CD14-positive monocyte (primary cell): ENCODE measurements at regions not wholly inside any gene's neighbourhood (a gene's known extent, or its start where the extent isn't known, plus 50 kb on each side); places are given as distances from the start of the nearest gene placed in this dataset.

ENCODE experiments used
- DNase-seq, 3 donors: peaks; one replicate each; pipeline ENCODE4 v3.0.0-alpha.2; 2011 to 2022
- H2AFZ ChIP-seq: 2 replicates; pipeline ENCODE4 v1.6.0; 2012; ENCODE audit warnings: mild to moderate bottlenecking, low read depth, low read length, inconsistent platforms; ENCODE audit not compliant: insufficient read depth, poor library complexity, severe bottlenecking
- H3K27ac ChIP-seq, 2 donors: 1 replicate in 1 of 2; 2 replicates in 1 of 2; pipeline ENCODE4 v1.5.1; 2012 to 2013; ENCODE audit warnings: low read length in 2 of 2, control low read depth in 1 of 2, inconsistent platforms in 1 of 2, low read depth in 1 of 2, mild to moderate bottlenecking in 1 of 2
- H3K27me3 ChIP-seq, 2 donors: one replicate each; pipeline versions ENCODE4 v1.6.0 to v1.6.1; 2011 to 2013; ENCODE audit warnings: low read length in 2 of 2; ENCODE audit not compliant: control insufficient read depth in 2 of 2, insufficient read depth in 2 of 2
- H3K36me3 ChIP-seq, 2 donors: replicated peaks in 1 of 2; 1 replicate in 1 of 2; 2 replicates in 1 of 2; pipeline versions ENCODE4 v1.5.1 to v1.6.1; 2012 to 2013; ENCODE audit warnings: low read length in 2 of 2, control low read depth in 1 of 2, inconsistent platforms in 1 of 2, mild to moderate bottlenecking in 1 of 2; ENCODE audit not compliant: insufficient read depth in 2 of 2, control insufficient read depth in 1 of 2
- H3K4me1 ChIP-seq, 2 donors: 1 replicate in 1 of 2; 2 replicates in 1 of 2; pipeline versions ENCODE4 v1.5.1 to v1.6.1; 2012 to 2013; ENCODE audit warnings: low read length in 2 of 2, control low read depth in 1 of 2, inconsistent platforms in 1 of 2, mild to moderate bottlenecking in 1 of 2, moderate library complexity in 1 of 2; ENCODE audit not compliant: insufficient read depth in 2 of 2, control insufficient read depth in 1 of 2
- H3K4me2 ChIP-seq: replicated peaks from 2 replicates; pipeline ENCODE3; 2012; ENCODE audit warnings: low read length, moderate library complexity, mild to moderate bottlenecking; ENCODE audit not compliant: poor library complexity, severe bottlenecking; ENCODE audit errors: extremely low read depth
- H3K4me3 ChIP-seq, 3 experiments: fragments of 200-600 bp in 1 of 3; sonication (generic) in 1 of 3; replicated peaks in 1 of 3; 1 replicate in 2 of 3; 2 replicates in 1 of 3; pipeline ENCODE4 v1.5.1; 2011 to 2013; ENCODE audit warnings: low read length in 3 of 3, mild to moderate bottlenecking in 3 of 3, control low read depth in 2 of 3, low read depth in 2 of 3, inconsistent platforms in 1 of 3, moderate library complexity in 1 of 3
- H3K79me2 ChIP-seq: 2 replicates; pipeline ENCODE4 v1.6.0; 2012; ENCODE audit warnings: mild to moderate bottlenecking, control low read depth, inconsistent platforms, low read length, moderate library complexity; ENCODE audit not compliant: insufficient read depth
- H3K9ac ChIP-seq: 2 replicates; pipeline ENCODE4 v1.6.0; 2017; ENCODE audit warnings: low read length, mild to moderate bottlenecking; ENCODE audit not compliant: insufficient read depth, poor library complexity, severe bottlenecking
- H3K9me3 ChIP-seq, 2 donors: replicated peaks in 1 of 2; 1 replicate in 1 of 2; 2 replicates in 1 of 2; pipeline versions ENCODE4 v1.5.1 to v1.6.1; 2012 to 2013; ENCODE audit warnings: low read length in 2 of 2, control low read depth in 1 of 2; ENCODE audit not compliant: control insufficient read depth in 1 of 2, insufficient read depth in 1 of 2
- H4K20me1 ChIP-seq: 2 replicates; pipeline ENCODE4 v1.6.0; 2012; ENCODE audit warnings: mild to moderate bottlenecking, low read length, control low read depth, moderate library complexity; ENCODE audit not compliant: insufficient read depth
- H3K27ac Mint-ChIP-seq, 7 donors: one replicate each; pipeline ENCODE4 v1.8.0; 2020; ENCODE audit warnings: mild to moderate bottlenecking in 7 of 7, mixed read lengths in 7 of 7, moderate library complexity in 6 of 7, inconsistent platforms in 2 of 7
- H3K27me3 Mint-ChIP-seq, 3 donors: one replicate each; pipeline ENCODE4 v1.8.0; 2021 to 2022; ENCODE audit warnings: low read depth in 3 of 3, mild to moderate bottlenecking in 3 of 3, mixed read lengths in 3 of 3, moderate library complexity in 3 of 3, inconsistent platforms in 1 of 3
- H3K36me3 Mint-ChIP-seq, 2 donors: one replicate each; pipeline ENCODE4 v1.8.0; 2020; ENCODE audit warnings: mixed read lengths in 2 of 2, inconsistent platforms in 1 of 2, mild to moderate bottlenecking in 1 of 2
- H3K4me1 Mint-ChIP-seq: one replicate; pipeline ENCODE4 v1.8.0; 2020; ENCODE audit warnings: mild to moderate bottlenecking, mixed read lengths
- H3K4me3 Mint-ChIP-seq, 2 donors: one replicate each; pipeline ENCODE4 v1.8.0; 2020; ENCODE audit warnings: mild to moderate bottlenecking in 2 of 2, mixed read lengths in 2 of 2, moderate library complexity in 1 of 2
- H3K9me3 Mint-ChIP-seq, 7 donors: one replicate each; pipeline ENCODE4 v1.8.0; 2020 to 2022; ENCODE audit warnings: mixed read lengths in 7 of 7, mild to moderate bottlenecking in 6 of 7, moderate library complexity in 6 of 7, inconsistent platforms in 2 of 7
- CTCF ChIP-seq: fragments of 200-600 bp; IDR thresholded peaks from one replicate; pipeline ENCODE4 v1.8.0; 2022; ENCODE audit warnings: antibody characterized with exemption, mild to moderate bottlenecking
- WGBS: methylation state at CpG from one replicate; pipeline ENCODE4 v1.1.5; 2013; ENCODE audit warnings: missing lambda C conversion rate; ENCODE audit not compliant: insufficient coverage; 5-methylcytosine and 5-hydroxymethylcytosine counted together
- intact Hi-C, 2 donors: fragments of 100-400 bp; cut with micrococcal nuclease; formaldehyde crosslinking; loops; one replicate each; pipeline versions ENCODE4 v1.15.0 to v1.15.1; 2023

- TF ChIP-seq CTCF, result no peak
- intact Hi-C loops, result no loop called here
- Histone ChIP-seq H3K4me1 (no peaks in the 10 kb centered on the region), H3K36me3 (no peaks in the 10 kb centered on the region), H4K20me1 (no peaks in the 10 kb centered on the region), H3K27ac (no peak overlapping the region), H3K79me2 (no peaks in the 10 kb centered on the region), H2AFZ (no peak overlapping the region), H3K9ac (no peak overlapping the region), H3K4me2 (no peak overlapping the region), H3K9me3 (no peaks in the 10 kb centered on the region), H3K4me3 (no peak overlapping the region), H3K27me3 (peaks cover 44 to 77% of the 10 kb centered on the region in 2 donors)
- peak overlapping the region in 1 of 2 donors; percentile 1 for H3K4me3 Mint-ChIP-seq
- WGBS, result 100% methylated on average over 2 of the region's 4 CpGs
- no peak overlapping the region for H3K27ac Mint-ChIP-seq
- H3K27me3 Mint-ChIP-seq, result peaks cover 22 to 47% (median 28%) of the 10 kb centered on the region in 3 donors
- DNase-seq, result no peak
- no peaks in the 10 kb centered on the region for H3K36me3 Mint-ChIP-seq
- H3K9me3 Mint-ChIP-seq, result peaks cover 0 to 3% (median 0%) of the 10 kb centered on the region in 7 donors
- H3K4me1 Mint-ChIP-seq, result no peaks in the 10 kb centered on the region
These were observed 725.5 kb upstream of the ZEB2 start for GRCh38 chr2:145245268-145245870.

GRCh38 chr2:145235312-145235711, 715.4 kb upstream of the ZEB2 start:
- no peak overlapping the region for H3K27ac ChIP-seq
- no peak overlapping the region for H3K4me3 ChIP-seq
- H3K4me2 ChIP-seq, result no peak overlapping the region
- Mint-ChIP-seq H3K27me3 (peaks cover 4 to 6% (median 5%) of the 10 kb centered on the region in 3 donors), H3K9me3 (peaks cover 0 to 7% (median 0%) of the 10 kb centered on the region in 7 donors), H3K4me3 (no peak overlapping the region), H3K36me3 (no peaks in the 10 kb centered on the region), H3K27ac (no peak overlapping the region), H3K4me1 (peaks cover 4% of the 10 kb centered on the region)
- no peak overlapping the region for H2AFZ ChIP-seq
- peaks cover 4 to 5% of the 10 kb centered on the region in 2 donors for H3K27me3 ChIP-seq
- no peaks in the 10 kb centered on the region for H3K4me1 ChIP-seq
- no peak overlapping the region for H3K9ac ChIP-seq
- DNase-seq, result peak; percentile 6 to 31 (median 11)
- H3K9me3 ChIP-seq, result no peaks in the 10 kb centered on the region
- H3K36me3 ChIP-seq, result no peaks in the 10 kb centered on the region
- WGBS, result 0% methylated on average over 1 of the region's 2 CpGs
- no peak for TF ChIP-seq CTCF
- intact Hi-C loops, result no loop called here
- no peaks in the 10 kb centered on the region for H4K20me1 ChIP-seq
- H3K79me2 ChIP-seq, result no peaks in the 10 kb centered on the region
